ENCODE measurements at regions not wholly inside any gene's neighbourhood (a gene's known extent, or its start where the extent isn't known, plus 50 kb on each side); places are given as distances from the start of the nearest gene placed in this dataset.

- WGBS, 2 donors = 77 to 81% methylated on average over 6 of the region's 6 CpGs
- ATAC-seq = no peak
These were observed 130.4 kb upstream of the AFDN start for GRCh38 chr6:167696296-167696695.

DNA sequence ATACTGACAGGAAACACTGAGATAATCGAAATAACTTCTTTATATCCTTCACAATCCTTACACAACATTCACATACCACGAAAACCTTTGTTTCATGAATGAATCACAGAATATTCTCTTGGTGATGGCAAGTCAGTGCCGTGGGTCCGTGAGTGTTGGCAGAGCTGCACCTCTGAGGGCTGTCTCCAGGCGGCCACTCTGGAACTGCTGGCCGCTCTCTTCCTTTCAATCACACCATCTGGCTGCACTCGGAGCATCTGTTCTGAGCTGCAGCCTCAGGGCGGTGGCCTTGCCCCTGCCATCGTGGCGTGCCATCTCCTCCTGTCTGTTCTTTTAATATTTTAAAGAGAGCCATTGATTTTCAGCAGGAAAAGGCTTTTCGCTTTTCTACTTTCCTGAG lies 129.4 kb upstream of the AFDN start:
- no peak overlapping the region for H3K27ac ChIP-seq
- TF ChIP-seq CTCF (IDR thresholded peaks at IDR 0.05) = no peak
- H3K36me3 ChIP-seq = no peaks in the 10 kb centered on the region
- H3K9me3 ChIP-seq = no peaks in the 10 kb centered on the region
- intact Hi-C loops (cut with DNase I) = no loop called here
- ATAC-seq (no peak), DNase-seq (no peak), FAIRE-seq (no peak)
- H3K4me1 ChIP-seq = no peaks in the 10 kb centered on the region
- H3K4me3 ChIP-seq = no peak overlapping the region
- no peaks in the 10 kb centered on the region for H3K27me3 ChIP-seq
- 80 to 83% methylated on average over 11 of the region's 11 CpGs for WGBS, 2 donors

More at GRCh38 chr6:167696296-167696695, 130.4 kb upstream of the AFDN start:
- H3K27ac ChIP-seq = no peak overlapping the region
- H3K4me1 ChIP-seq = no peaks in the 10 kb centered on the region
- FAIRE-seq = no peak
- no peaks in the 10 kb centered on the region for H3K9me3 ChIP-seq
- no peaks in the 10 kb centered on the region for H3K27me3 ChIP-seq
- intact Hi-C loops (cut with DNase I) = no loop called here
- TF ChIP-seq CTCF (IDR thresholded peaks at IDR 0.05) = no peak
- no peaks in the 10 kb centered on the region for H3K36me3 ChIP-seq
- no peak overlapping the region for H3K4me3 ChIP-seq
- DNase-seq = no peak

GRCh38 chr6:167698540-167698939 lies 128.2 kb upstream of the AFDN start:
- no peak overlapping the region for H3K4me3 ChIP-seq
- ATAC-seq (no peak), FAIRE-seq (no peak), DNase-seq (no peak)
- no peak overlapping the region for H3K27ac ChIP-seq
- no peaks in the 10 kb centered on the region for H3K9me3 ChIP-seq
- no peaks in the 10 kb centered on the region for H3K4me1 ChIP-seq
- 90 to 95% methylated on average over 12 of the region's 12 CpGs for WGBS, 2 donors
- no peaks in the 10 kb centered on the region for H3K36me3 ChIP-seq
- no peak for TF ChIP-seq CTCF (IDR thresholded peaks at IDR 0.05)
- H3K27me3 ChIP-seq = no peaks in the 10 kb centered on the region
- intact Hi-C loops (cut with DNase I) = no loop called here

DNA sequence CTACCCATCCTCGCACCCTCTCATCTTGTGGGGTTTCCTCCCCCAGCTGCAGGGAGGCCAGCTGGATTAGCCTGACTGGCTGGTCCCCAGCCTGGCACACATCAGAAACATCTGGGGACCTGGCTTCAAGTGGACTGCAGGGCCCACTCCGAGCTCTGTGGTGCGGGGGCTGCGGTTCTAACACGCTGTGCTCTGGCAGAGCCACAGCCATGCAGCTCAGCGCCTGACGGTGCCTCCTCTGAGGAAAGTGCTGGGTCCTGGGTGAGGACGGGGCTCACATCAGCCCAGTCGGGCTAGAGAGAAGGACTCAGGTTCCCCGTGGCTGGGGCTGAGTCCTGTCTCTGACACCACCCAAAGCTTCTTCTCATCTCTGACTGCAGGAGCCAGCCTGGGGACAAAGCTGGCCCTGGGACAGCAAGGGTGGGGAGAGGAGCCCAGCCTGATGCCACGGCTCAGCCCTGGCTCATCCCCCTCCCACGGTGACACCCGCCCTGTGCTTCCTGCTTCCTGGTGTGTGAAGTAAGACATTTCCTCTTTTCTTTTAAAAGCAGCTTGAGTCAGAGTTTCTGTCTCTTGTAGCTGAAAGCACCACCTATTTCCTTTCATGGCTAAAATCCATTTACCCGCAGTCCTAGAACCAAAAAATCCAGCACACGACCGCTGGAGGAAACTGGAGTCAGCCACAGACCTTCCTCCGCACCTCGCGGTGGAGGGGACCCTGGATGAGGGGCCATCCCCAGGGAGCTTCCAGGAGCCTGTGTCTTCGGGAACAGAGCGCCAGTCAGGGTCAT lies 127.4 kb upstream of the AFDN start:
- H3K4me3 ChIP-seq = no peak overlapping the region
- DNase-seq (peak in 1 of 6 donors; percentile 36), ATAC-seq (peak; percentile 38 to 92 (median 84)), FAIRE-seq (no peak)
- peak overlapping the region in 2 of 4 donors; percentile 76 to 84 for H3K27ac ChIP-seq
- intact Hi-C loops (cut with DNase I) = no loop called here
- no peaks in the 10 kb centered on the region for H3K9me3 ChIP-seq
- no peak for TF ChIP-seq CTCF (IDR thresholded peaks at IDR 0.05)
- WGBS, 2 donors = 77% methylated on average over 21 of the region's 21 CpGs
- H3K27me3 ChIP-seq = no peaks in the 10 kb centered on the region
- no peaks in the 10 kb centered on the region for H3K36me3 ChIP-seq
- H3K4me1 ChIP-seq = no peaks in the 10 kb centered on the region

- intact Hi-C loops (cut with DNase I) = no loop called here
- no peaks in the 10 kb centered on the region for H3K27me3 ChIP-seq
These were observed 126.5 kb upstream of the AFDN start for GRCh38 chr6:167700199-167700598.

More at GRCh38 chr6:167700199-167700598, 126.5 kb upstream of the AFDN start:
- peak overlapping the region in 2 of 4 donors; percentile 76 to 84 for H3K27ac ChIP-seq
- no peak for TF ChIP-seq CTCF (IDR thresholded peaks at IDR 0.05)
- no peak for DNase-seq
- H3K4me1 ChIP-seq = no peaks in the 10 kb centered on the region
- no peaks in the 10 kb centered on the region for H3K9me3 ChIP-seq
- H3K4me3 ChIP-seq = no peak overlapping the region
- WGBS, 2 donors = 75 to 78% methylated on average over 8 of the region's 8 CpGs
- H3K36me3 ChIP-seq = no peaks in the 10 kb centered on the region
- ATAC-seq = no peak
- no peak for FAIRE-seq
